NCI-H345 treated with DMSO at 0.1 percent for 48 hours (cell line): ENCODE measurements at regions not wholly inside any gene's neighbourhood (a gene's known extent, or its start where the extent isn't known, plus 50 kb on each side); places are given as distances from the start of the nearest gene placed in this dataset.
"Not testable (repeated sequence)": the region's sequence is repeated elsewhere in the genome, so short reads cannot be mapped to it uniquely, and the experiment has no call there.

Experiments
- DNase-seq: peaks from one replicate; lab custom pipeline; 2025; ENCODE audit not compliant: unreplicated experiment; lab: John Stamatoyannopoulos, UW

GRCh38 chr5:17398866-17399835, 98.9 kb upstream of the TAF11L2 start:
- no peak for DNase-seq

- DNase-seq = no peak
These were observed 98.1 kb upstream of the TAF11L2 start for GRCh38 chr5:17399931-17400330.

- DNase-seq = peak; percentile 20
These were observed 97.1 kb upstream of the TAF11L2 start for GRCh38 chr5:17400724-17401469.

GRCh38 chr5:17401470-17402288, 96.4 kb upstream of the TAF11L2 start:
- peak; percentile 58 for DNase-seq

- no peak for DNase-seq
These were observed 95.5 kb upstream of the TAF11L2 start for GRCh38 chr5:17402289-17403121.

- DNase-seq = no peak
These were observed 94.1 kb upstream of the TAF11L2 start for GRCh38 chr5:17403695-17404490.

GRCh38 chr5:17405976-17406375, 92.1 kb upstream of the TAF11L2 start:
- DNase-seq = no peak

- no peak for DNase-seq
These were observed 91.6 kb upstream of the TAF11L2 start for GRCh38 chr5:17406423-17406838.

GRCh38 chr5:17411436-17412402, 86.3 kb upstream of the TAF11L2 start:
- DNase-seq = no peak

- DNase-seq = no peak
These were observed 85.0 kb upstream of the TAF11L2 start for GRCh38 chr5:17412760-17413671.

- no peak for DNase-seq
These were observed 84.3 kb upstream of the TAF11L2 start for GRCh38 chr5:17413691-17414090.

GRCh38 chr5:17415321-17415758, 82.7 kb upstream of the TAF11L2 start:
- DNase-seq = no peak

GRCh38 chr5:17416374-17416773, 81.7 kb upstream of the TAF11L2 start:
- DNase-seq = not testable (repeated sequence)

- no peak for DNase-seq
These were observed 73.4 kb upstream of the TAF11L2 start for GRCh38 chr5:17424674-17425073.

GRCh38 chr5:17425385-17426070, 72.5 kb upstream of the TAF11L2 start:
- no peak for DNase-seq

GRCh38 chr5:17426104-17426749, 71.8 kb upstream of the TAF11L2 start:
- DNase-seq = no peak
